ENCODE measurements at regions not wholly inside any gene's neighbourhood (a gene's known extent, or its start where the extent isn't known, plus 50 kb on each side); places are given as distances from the start of the nearest gene placed in this dataset.

DNA sequence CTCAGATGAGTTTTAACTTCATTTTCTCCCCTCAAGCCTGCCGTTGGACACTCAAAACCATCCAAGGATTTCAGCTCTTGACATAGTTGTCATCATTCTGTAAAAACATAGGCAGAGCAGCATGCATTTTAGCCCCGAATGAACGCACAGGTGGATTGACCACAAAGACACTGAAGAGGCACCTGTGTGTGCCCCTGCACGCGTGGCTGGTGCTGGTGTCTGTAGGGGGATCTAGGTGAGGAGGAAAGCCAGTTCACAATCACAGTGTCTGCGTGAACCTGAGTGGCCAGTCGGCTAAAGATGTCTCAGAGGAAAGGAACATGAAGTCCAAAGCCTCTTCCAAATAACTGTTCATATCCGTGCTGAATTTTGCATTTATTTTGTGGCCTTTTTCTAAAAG, 309.2 kb downstream of the QKI start:
- peaks cover 8% of the 10 kb centered on the region for H3K27me3 Mint-ChIP-seq
- peak overlapping the region; percentile 47 for H3K27ac Mint-ChIP-seq
- no peaks in the 10 kb centered on the region for H3K9me3 Mint-ChIP-seq
- H3K4me3 Mint-ChIP-seq: no peak overlapping the region
- H3K4me1 Mint-ChIP-seq (ENCODE audit: low read depth): peaks cover 34% of the 10 kb centered on the region
- H3K36me3 Mint-ChIP-seq (ENCODE audit: low read depth): no peaks in the 10 kb centered on the region
- intact Hi-C loops (cut with micrococcal nuclease): no loop called here

DNA sequence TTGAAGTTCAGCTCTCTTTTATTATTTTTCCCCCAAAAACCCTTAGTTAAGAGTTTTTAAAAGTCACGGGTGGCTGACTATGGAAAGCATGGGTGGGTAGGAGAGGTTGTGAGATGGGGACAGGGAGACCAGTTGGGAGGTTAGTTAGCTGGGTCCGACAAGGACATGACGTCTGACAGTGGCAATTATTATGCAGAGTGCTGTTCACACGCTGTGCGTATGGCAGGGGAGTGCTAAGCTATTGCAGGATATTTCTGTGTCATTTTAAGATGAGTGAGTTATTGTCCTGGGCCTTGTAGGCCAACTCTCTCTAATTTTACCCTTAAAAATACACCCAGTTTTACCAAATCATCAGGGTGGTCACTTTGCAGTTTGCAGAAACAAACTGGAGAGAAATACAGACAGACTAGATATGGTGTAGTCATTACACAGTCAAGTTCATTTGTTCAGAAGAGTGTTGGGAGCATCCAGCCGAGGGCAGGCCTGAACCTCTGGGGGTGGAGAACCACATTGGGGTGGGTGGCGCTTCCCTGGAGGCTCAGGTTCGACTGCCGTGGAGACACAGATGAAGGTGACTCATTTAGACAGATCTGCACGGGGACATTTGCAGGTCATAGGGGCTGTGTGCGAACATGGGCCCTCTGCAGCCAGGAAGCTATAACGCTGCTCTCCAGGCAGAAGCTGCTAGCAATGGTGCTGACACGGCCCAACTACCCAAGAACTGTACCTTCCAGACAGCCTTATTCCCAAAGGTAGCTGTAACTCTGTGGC, 307.6 kb downstream of the QKI start:
- Mint-ChIP-seq H3K36me3 (ENCODE audit: low read depth) (no peaks in the 10 kb centered on the region), H3K27ac (no peak overlapping the region), H3K9me3 (no peaks in the 10 kb centered on the region), H3K4me1 (ENCODE audit: low read depth) (peaks cover 51% of the 10 kb centered on the region), H3K4me3 (no peak overlapping the region), H3K27me3 (peaks cover 8% of the 10 kb centered on the region)
- intact Hi-C loops (cut with micrococcal nuclease): no loop called here

DNA sequence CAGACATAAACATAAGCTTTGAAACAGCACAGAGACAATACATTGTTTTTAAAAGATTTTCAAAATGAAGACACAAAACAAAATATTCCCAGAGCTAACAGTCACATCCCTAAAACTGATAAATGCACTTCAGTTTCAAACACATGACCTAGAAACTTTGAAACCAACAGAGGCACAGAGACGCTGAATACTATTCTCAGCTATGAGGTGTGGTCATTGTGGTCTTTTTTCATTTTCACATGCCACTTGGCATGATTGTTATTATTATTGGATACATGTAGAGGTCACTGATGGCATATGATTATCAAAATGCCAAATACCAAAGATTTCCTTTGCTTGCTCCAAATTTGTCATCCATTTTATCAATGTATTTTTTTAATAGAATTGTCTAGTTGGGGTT, 306.9 kb downstream of the QKI start:
- intact Hi-C loops (cut with micrococcal nuclease): no loop called here
- Mint-ChIP-seq H3K36me3 (ENCODE audit: low read depth) (no peaks in the 10 kb centered on the region), H3K27ac (no peak overlapping the region), H3K27me3 (peaks cover 8% of the 10 kb centered on the region), H3K4me1 (ENCODE audit: low read depth) (peaks cover 58% of the 10 kb centered on the region), H3K9me3 (no peaks in the 10 kb centered on the region), H3K4me3 (no peak overlapping the region)

DNA sequence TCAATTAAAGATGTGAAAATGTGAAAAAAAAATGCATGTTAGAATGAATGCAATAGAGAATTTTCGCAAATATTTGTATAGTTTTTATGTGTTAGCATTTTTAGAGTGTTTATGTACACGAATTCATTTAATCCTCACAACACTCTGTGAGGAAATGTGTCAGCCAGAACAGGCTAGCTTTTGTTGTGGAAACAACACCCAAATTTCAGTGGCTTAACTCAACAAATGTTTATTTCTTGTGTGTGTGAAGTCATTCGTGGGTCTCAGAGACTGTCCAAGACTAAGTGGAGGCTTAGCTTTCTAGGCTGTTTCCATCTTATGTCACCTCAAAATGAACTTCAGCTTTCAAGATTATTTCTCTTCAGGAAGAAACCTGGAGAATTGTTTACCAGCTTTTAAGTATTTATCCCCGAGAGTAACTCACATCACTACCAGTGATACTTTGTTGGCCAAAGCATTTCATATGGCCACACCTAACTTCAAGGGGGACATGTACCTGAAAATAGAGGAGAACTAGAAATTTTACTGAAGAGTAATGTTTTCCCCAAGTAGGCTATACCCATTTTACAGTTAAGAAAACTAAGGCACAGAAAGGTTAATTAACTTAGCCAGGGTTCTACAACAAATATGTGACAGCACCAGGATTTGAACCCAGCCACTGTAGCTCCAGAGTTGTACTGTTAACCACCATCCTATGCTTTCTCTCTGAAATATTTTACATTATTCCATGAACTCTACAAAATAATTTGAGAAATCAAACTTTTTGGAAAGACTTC, 306.1 kb downstream of the QKI start:
- H3K4me1 Mint-ChIP-seq (ENCODE audit: low read depth): peaks cover 61% of the 10 kb centered on the region
- no peaks in the 10 kb centered on the region for H3K36me3 Mint-ChIP-seq (ENCODE audit: low read depth)

DNA sequence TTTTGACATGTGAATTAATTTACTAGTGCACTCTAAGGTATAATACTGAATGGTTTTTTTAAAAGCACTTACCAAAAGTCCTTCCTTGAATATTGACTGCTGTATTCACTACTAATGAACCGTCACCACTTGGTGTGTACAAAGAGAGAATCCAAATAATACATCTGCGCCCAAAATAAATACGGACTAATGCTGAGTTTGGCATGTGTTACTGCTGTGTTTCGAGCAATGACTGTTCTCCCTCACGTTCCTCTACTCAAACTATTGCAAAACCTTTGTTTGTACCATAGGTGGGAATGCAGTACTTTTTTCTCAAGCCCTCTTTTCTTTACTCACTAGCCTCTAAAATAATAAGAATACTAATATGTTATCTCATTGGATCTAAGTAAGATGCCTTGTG, 305.5 kb downstream of the QKI start:
- peaks cover 8% of the 10 kb centered on the region for H3K27me3 Mint-ChIP-seq
- H3K4me1 Mint-ChIP-seq (ENCODE audit: low read depth): peaks cover 61% of the 10 kb centered on the region
- H3K36me3 Mint-ChIP-seq (ENCODE audit: low read depth): no peaks in the 10 kb centered on the region
- no peaks in the 10 kb centered on the region for H3K9me3 Mint-ChIP-seq
- no peak overlapping the region for H3K27ac Mint-ChIP-seq
- intact Hi-C loops (cut with micrococcal nuclease): no loop called here
- no peak overlapping the region for H3K4me3 Mint-ChIP-seq

More for the DNA sequence above, 306.1 kb downstream of the QKI start:
- no peak overlapping the region for H3K27ac Mint-ChIP-seq
- H3K4me3 Mint-ChIP-seq: no peak overlapping the region
- no peaks in the 10 kb centered on the region for H3K9me3 Mint-ChIP-seq
- intact Hi-C loops (cut with micrococcal nuclease): no loop called here
- peaks cover 8% of the 10 kb centered on the region for H3K27me3 Mint-ChIP-seq

DNA sequence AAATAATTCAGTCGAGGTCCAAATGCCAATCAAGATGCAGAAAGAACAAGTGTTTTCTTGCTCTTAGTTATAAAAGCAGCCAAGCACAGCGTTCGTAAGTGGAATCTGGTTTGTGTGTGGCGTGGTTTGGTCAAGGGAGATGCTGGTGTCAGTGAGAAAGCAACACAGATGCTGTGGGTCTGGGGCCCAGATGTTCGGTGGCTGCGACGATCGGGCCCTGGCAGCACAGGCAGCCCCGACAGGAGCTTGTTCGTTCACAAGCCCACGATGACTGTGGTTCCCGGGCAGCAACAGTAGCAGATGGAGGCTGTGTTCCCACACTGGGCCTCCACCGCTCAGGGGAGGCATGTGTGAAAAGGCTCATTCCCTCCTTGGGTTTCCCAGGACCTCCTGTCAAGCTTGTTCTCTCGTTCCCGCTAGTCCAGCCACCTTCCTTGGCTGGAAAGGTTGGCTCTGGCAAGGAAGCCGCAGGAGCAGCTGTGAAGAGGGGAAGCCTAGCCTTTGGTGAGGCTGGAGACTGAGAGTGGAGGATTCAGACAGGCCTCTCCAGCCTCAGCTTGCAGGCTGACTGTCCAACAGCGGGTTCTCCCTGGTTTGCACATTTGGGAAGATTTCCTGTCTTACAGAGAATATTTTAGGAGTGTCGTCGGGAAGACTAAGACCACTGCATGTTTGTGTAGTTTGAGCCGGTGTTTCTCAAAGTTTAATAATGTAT, 304.7 kb downstream of the QKI start:
- H3K36me3 Mint-ChIP-seq (ENCODE audit: low read depth): no peaks in the 10 kb centered on the region
- intact Hi-C loops (cut with micrococcal nuclease): no loop called here
- peaks cover 8% of the 10 kb centered on the region for H3K27me3 Mint-ChIP-seq
- H3K9me3 Mint-ChIP-seq: no peaks in the 10 kb centered on the region
- no peak overlapping the region for H3K4me3 Mint-ChIP-seq
- no peak overlapping the region for H3K27ac Mint-ChIP-seq
- peaks cover 64% of the 10 kb centered on the region for H3K4me1 Mint-ChIP-seq (ENCODE audit: low read depth)

DNA sequence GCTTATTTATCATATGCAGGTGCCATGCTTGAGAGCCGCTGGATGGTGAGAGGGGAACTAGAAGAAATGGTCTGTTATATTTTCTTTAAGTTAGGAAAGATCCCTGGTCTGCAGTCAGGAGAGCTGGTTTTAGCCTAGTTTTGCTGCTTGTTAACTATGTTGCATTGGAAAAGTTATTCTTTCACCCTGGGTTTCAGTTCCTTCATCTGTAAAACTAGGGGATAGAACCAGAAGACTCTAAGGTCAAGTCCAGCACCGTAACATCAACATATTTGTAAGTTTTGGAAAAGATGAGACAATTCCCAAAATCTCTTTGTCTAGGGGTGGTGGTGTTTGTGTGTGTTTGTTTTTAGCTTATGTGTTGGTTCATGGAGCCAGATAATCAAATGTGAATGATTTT, 304.0 kb downstream of the QKI start:
- Mint-ChIP-seq H3K27me3 (peaks cover 5% of the 10 kb centered on the region), H3K4me3 (no peak overlapping the region), H3K36me3 (ENCODE audit: low read depth) (no peaks in the 10 kb centered on the region), H3K27ac (peak overlapping the region; percentile 65), H3K9me3 (no peaks in the 10 kb centered on the region), H3K4me1 (ENCODE audit: low read depth) (peaks cover 64% of the 10 kb centered on the region)
- intact Hi-C loops (cut with micrococcal nuclease): no loop called here

DNA sequence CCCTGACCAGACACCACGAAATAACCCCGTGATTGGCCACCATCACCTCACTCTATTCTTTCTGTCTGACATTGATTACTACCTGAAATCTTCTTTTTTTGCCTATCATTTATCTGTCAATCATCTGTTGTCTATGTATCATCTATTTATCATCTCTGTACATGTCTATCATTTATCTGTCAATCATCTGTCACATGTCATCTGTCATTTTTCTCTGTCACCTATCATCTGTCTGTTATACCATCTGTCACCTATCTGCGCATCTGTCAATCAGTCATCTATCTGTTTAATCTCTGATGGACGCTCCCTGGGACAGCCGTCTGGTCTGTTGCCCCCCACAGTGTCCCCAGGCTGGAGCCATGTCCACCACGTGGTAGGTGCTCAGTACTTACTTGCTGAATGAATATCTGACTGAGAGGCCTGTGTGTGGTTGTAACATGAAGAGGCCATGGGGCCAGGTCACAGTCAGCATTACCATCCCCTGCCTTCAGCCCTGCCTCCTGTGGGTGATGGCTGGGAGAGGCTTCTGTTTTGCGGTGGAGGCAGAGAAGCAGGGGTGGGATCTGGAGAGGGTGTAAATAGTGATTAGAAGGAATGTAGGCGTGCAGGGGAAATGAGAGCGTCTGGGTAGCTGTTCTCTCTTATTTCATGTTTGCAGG, 302.7 kb downstream of the QKI start:
- H3K36me3 Mint-ChIP-seq (ENCODE audit: low read depth): no peaks in the 10 kb centered on the region
- H3K9me3 Mint-ChIP-seq: no peaks in the 10 kb centered on the region
- intact Hi-C loops (cut with micrococcal nuclease): no loop called here
- H3K4me3 Mint-ChIP-seq: no peak overlapping the region
- H3K27ac Mint-ChIP-seq: peak overlapping the region; percentile 19
- H3K27me3 Mint-ChIP-seq: no peaks in the 10 kb centered on the region
- peaks cover 72% of the 10 kb centered on the region for H3K4me1 Mint-ChIP-seq (ENCODE audit: low read depth)

DNA sequence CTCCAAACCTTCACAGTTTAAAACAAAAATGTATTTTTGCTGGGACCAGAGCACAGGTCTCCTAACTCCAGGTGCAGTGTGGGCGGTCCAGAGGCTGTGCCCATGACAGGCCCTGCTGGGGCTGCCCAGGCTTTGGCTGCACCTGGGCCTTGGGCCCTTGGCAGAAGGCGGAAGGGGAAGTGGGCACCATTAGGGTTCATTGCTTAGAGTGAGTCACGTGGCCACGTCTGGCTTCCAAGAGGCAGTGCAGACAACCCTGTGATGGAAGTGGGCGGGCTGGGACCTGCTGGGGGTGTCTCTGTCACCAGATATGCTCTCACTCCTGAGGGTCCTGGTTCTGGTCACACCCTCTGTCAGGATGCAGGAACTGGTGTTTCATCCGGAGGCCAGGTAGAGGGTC, 302.2 kb downstream of the QKI start:
- no peaks in the 10 kb centered on the region for H3K9me3 Mint-ChIP-seq
- H3K4me1 Mint-ChIP-seq (ENCODE audit: low read depth): peaks cover 77% of the 10 kb centered on the region
- no peaks in the 10 kb centered on the region for H3K27me3 Mint-ChIP-seq
- H3K36me3 Mint-ChIP-seq (ENCODE audit: low read depth): no peaks in the 10 kb centered on the region
- H3K27ac Mint-ChIP-seq: no peak overlapping the region
- intact Hi-C loops (cut with micrococcal nuclease): no loop called here
- H3K4me3 Mint-ChIP-seq: no peak overlapping the region

DNA sequence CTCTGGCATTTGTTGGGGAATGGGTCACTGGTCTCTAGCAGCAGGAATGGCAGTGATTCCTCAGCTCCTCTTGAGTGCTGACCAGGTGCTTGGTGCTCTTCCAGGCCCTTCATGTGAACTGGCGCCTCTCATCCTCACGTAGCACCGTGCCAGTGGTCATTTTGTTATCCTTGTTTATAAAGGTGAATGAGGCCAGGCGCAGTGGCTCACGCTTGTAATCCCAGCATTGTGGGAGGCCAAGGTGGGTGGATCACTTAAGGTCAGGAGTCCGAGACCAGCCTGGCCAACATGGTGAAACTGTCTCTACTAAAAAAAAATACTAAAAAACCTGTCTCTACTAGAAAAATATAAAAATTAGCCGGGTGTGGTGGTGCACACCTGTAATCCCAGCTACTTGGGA, 301.3 kb downstream of the QKI start:
- Mint-ChIP-seq H3K27ac (peak overlapping the region; percentile 8), H3K27me3 (no peaks in the 10 kb centered on the region), H3K4me1 (ENCODE audit: low read depth) (peaks cover 85% of the 10 kb centered on the region), H3K36me3 (ENCODE audit: low read depth) (no peaks in the 10 kb centered on the region), H3K4me3 (no peak overlapping the region), H3K9me3 (no peaks in the 10 kb centered on the region)
- intact Hi-C loops (cut with micrococcal nuclease): no loop called here

DNA sequence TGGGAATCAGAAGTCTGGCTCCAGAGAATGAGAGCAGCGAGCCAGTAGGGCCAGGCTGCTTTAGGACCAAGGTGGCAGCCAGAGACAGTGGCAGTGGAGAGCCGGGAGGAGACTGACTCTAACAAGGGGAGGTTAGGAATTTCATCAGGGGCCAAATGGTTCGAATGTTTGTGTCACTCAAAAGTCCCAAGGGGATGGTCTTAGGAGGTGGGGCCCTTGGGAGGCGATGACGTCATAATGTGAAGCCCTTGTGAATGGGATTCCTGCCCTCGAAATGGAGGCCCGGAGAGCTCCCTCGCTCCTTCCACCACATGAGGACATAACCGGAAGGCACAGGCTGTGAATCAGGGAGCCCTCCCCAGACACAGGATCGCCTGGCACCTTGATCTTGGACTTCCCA, 299.7 kb downstream of the QKI start:
- H3K27ac Mint-ChIP-seq: peak overlapping the region; percentile 95
- no peaks in the 10 kb centered on the region for H3K27me3 Mint-ChIP-seq
- H3K36me3 Mint-ChIP-seq (ENCODE audit: low read depth): no peaks in the 10 kb centered on the region
- intact Hi-C loops (cut with micrococcal nuclease): loop anchor here (5.0 kb wide), 2 partner anchors 38 to 47 kb away; no protein-coding TSS in a partner anchor
- H3K9me3 Mint-ChIP-seq: no peaks in the 10 kb centered on the region
- no peak overlapping the region for H3K4me3 Mint-ChIP-seq
- peaks cover 99% of the 10 kb centered on the region for H3K4me1 Mint-ChIP-seq (ENCODE audit: low read depth)

DNA sequence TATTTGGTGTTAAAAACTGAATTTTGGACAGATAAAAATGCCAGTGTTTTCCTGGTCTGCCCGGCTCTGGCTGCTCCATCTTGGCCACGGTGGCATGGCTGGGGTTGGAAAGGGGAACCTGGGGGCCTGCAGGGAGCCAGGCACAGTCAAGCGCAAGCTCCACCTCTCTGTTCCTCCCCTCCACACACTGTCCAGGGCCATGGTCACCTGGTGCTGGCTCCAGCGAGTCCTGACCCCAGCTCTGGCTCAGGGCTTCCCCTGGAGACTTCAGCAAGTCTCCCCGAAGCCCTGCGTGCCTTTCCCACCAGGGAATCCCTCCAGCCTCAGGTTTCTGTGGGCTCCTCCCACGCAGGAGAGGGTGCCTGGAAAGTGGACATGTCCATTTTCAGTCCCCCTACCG, 298.5 kb downstream of the QKI start:
- no peaks in the 10 kb centered on the region for H3K36me3 Mint-ChIP-seq (ENCODE audit: low read depth)
- H3K27ac Mint-ChIP-seq: peak overlapping the region; percentile 95
- no peaks in the 10 kb centered on the region for H3K27me3 Mint-ChIP-seq
- peaks cover 96% of the 10 kb centered on the region for H3K4me1 Mint-ChIP-seq (ENCODE audit: low read depth)
- H3K9me3 Mint-ChIP-seq: no peaks in the 10 kb centered on the region
- intact Hi-C loops (cut with micrococcal nuclease): loop anchor here (5.0 kb wide), 2 partner anchors 39 to 46 kb away; no protein-coding TSS in a partner anchor
- H3K4me3 Mint-ChIP-seq: no peak overlapping the region

DNA sequence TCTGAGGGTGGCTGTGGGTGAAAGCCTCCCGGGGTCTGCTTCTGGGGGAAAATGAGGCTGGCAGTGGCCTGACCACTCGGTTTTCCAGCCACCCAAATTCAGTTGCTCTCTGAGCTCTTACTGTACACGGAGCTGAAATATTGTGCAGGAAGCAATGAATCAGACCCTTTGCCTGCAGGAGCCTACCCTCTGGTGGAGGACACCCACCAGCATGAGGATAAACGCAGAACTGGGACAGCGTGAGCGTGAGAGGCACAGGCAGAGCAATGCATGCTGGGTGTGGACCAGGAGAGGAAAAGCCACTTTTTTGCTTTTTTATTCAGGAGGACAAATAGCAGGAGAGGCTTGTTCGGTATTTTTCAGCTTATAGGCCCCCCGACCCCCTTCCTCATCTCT, 298.0 kb downstream of the QKI start:
- intact Hi-C loops (cut with micrococcal nuclease): loop anchor here (5.0 kb wide), 2 partner anchors 40 to 45 kb away; no protein-coding TSS in a partner anchor
- Mint-ChIP-seq H3K36me3 (ENCODE audit: low read depth) (no peaks in the 10 kb centered on the region), H3K9me3 (no peaks in the 10 kb centered on the region), H3K4me1 (ENCODE audit: low read depth) (peaks cover 96% of the 10 kb centered on the region), H3K4me3 (peak overlapping the region; percentile 39), H3K27ac (peak overlapping the region; percentile 95), H3K27me3 (no peaks in the 10 kb centered on the region)
